HG02981 (cell line): ENCODE measurements at regions not wholly inside any gene's neighbourhood (a gene's known extent, or its start where the extent isn't known, plus 50 kb on each side); places are given as distances from the start of the nearest gene placed in this dataset.

Experiments used
- ATAC-seq: cut with Tn5 transposase; IDR thresholded peaks from one replicate; pipeline ENCODE4 v1.9.1; 2021; ENCODE audit warnings: mild to moderate bottlenecking, moderate library complexity; ENCODE audit not compliant: unreplicated experiment

DNA sequence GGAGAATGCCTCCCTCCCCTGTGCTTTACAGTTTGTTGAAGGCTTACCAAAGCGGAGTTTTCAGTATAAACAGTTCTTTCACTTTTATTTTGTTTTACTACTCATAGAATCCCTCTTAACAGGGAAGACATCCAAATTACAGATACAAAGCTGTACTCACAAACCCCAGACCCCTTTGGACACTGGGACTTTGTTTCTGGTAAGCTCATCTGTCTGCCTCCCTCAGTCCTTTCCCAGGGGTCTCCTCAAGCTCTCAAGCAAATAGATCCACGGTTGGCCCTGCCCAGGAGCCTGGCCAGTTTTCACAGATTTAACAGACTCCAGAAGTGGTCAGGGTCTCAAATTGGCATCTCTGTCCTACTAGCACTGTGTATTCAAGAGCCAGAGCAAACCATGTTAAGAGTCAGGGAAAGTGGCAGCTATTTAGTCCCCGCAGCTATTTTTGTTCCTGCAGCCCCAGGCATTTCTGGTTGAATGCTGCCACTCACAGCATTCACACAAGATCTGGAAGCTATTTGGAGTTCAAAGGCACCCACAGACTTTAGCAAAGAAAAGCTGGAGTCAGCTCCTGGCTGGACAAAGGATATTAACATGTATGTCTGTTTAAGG, 54.2 kb downstream of the TMEM100 start:
- no peak for ATAC-seq

DNA sequence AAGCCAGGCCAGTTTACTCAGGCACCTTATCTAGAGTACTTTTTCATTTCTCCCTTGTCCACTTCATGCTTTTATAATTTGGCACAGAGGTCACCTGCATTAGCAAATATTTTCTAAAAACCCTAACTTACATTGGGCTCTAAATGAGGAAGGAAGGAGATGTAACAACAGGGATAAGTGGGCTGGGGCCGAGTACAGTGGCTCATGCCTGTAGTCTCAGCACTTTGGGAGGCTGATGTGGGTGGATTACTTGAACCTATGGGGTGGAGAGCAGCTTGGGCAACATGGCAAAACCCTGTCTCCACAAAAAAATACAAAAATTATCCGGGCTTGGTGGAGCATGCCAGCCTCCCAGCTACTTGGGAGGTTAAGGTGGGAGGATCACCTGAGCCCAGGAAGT, 55.9 kb downstream of the TMEM100 start:
- no peak for ATAC-seq

DNA sequence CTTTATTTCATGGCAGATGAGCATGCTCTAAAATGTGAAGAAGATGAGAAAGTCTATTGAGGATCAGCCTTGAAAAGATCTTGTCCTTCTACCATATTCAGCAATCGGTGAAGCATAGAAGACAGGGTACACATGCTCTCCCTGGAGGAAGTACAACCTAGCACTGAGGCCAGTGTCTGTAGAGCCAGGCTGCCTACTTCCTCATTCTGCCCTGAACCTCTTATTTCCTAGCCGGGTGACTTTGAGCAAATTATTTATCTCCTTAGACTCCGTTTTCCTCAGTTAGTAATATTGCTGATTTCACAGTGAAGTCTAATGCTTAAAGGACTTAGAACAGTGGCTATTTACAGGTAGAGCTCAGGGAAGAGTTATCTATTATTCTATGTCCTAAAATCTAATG, 58.4 kb downstream of the TMEM100 start:
- peak; percentile 74 for ATAC-seq

DNA sequence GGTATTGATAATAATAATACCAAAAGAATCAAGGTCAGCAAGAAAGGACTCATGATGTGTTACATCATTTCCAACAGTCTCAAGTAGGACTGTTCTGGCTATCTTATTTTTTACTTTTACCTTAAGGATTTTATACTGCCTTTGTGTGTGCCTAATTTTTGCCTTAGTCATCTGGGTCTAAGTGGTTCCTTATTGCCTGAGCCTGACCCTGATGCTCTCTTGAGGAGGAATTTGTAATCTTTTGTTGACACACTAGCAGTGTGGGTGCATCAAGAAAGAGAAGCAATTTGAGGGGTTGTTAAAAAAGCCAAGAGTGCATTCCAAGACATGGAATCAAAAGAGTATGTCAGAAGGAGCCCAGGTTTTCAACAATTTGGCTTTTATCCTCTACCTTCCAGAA, 59.3 kb downstream of the TMEM100 start:
- ATAC-seq, result no peak

DNA sequence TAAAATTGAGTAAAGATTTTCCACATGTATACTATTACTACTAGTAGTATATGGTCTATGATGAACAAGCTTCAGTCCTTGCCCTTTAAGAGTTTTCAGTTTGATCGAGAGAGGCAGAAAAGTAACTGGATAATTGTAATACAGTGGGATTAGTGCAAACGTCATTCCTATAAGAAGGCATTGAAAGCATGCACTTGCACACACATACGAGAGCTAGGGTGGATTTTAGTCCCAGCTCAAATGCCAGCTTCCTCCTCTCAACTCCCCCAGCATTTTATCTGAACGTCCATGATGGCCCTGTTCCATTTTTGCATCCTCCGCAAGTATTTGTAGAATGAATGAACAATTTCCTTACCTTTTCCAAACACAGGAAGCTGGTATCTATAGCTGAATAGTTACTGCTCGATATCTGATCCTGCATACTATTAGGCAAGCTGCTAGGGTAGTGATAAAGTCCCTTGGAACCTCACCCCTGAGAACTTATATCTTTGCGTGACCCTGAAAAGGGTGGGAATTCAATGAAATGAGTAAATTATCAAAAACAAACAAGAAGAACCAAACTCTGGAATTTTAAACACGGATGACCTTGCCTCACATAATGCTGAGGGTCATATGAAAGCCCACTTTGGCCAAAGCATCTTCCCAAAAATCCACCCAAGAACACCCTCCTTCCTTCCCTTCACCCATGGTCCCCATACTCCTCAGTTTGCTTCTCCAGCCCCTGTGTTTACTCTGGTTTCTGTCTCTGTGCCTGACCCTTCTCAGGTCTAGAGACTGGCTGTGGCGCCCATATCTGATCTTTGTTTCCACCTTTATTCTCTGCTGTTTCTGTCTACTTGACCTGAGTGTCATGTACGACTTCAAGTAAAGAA, 60.5 kb downstream of the TMEM100 start:
- no peak for ATAC-seq

DNA sequence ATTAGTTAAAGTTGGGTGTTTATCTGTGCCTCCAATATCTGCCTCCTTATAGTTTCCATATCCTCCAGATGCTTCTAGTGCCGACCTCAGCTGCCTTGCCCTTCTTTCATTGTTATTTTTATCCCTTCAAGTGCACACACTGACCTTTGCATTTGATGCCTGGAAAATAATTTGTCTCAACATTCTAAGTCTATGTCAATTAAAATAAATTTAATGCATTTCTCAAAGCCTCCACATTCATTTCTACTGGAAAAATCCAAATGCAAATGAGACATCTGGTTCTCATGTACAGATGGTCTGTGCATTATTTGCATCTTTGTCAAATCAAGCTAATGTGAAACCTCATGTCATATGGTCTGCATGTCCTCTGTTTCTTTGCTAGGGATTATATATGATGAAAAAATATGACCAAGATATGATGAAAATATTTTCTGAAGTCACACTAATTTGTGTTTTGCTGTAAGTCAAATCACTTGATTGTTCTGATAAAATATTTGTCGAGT, 61.4 kb downstream of the TMEM100 start:
- no peak for ATAC-seq

DNA sequence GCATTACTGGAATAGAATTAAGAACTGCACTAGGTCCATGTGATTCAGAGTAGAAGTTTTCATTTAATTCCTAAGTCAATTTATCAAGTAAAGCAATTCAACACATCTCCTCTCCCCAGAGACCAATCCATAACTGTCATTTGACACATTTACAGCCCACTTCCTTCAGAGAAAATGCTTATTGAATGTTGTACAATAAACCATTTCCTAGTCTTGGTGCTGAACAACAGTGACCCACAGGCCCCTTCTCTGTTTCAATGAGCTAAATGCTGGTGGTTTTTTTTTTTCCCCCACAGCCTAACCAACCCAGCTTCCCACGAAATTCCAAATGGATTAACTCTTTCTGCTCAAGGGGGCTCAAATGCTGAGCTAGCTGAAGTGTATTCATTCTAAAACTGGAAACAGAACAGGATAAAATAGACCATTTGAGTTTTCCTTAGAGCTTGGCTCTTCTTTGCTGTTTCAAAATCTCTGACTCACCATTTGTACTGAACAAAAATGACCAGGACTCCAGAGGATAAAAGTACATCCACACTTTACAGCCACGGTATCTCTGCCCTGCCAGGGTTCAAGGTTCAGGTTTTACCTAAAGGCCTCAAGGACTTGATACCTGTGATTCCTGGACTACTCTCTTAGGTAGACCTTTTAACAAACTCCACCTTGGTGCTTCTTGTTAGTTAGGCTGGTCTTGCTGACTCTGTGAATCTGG, 62.3 kb downstream of the TMEM100 start:
- ATAC-seq, result no peak

DNA sequence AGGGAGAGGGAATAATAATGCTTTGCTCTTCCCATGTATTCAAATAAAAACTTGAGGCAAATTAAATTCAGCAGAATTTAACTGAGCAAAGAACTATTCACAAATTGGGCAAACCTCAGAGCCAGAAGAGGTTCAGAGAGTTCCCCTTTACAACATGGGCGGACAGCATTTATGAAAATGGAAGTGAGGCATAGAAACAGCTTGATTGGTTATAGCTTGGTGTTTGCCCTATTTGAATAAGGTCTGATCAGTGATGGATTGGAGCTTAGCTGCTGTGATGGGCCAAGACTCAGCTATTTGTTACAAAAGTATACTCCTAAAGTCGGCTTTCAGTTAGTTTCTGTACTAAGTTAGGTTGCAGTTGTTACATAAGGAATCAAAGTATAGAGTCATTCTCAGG, 63.0 kb downstream of the TMEM100 start:
- ATAC-seq, result no peak

DNA sequence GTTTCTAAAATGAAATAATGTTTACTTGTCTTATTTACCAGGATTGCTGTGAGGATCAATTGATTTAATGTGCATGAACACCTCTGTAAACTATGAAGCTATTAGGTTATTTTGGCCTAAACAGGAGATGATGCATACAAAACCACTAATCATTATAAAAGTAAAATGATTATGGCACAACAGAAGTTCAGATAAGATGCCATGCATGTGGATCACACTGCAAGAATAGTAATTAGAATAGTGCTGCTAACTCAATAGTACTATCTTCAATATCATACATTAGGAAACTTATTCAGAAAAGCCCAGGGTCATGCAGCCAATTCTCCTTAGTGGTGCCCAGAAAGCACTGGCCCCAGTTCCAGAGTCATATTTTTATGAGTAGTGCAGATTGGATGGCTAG, 66.9 kb downstream of the TMEM100 start:
- ATAC-seq, result no peak

DNA sequence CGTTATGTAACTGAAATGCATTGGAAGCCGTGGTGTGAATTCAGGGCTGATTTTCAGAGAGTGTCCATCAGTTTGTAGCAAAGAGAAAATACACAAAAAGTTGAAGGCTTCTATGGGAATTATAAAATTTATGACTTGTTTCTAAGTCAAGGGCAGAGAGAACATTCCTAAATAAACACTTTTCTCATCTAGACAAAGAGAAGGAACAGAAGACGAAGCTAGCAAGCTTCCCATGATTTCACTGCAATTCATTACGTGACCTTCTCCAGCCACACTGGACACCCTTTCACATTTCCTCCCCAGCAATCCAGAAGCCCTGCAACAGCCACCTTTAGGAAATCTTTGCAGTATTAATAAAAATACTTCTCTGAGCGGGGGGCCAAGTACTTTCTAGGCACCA, 67.8 kb downstream of the TMEM100 start:
- ATAC-seq, result no peak

DNA sequence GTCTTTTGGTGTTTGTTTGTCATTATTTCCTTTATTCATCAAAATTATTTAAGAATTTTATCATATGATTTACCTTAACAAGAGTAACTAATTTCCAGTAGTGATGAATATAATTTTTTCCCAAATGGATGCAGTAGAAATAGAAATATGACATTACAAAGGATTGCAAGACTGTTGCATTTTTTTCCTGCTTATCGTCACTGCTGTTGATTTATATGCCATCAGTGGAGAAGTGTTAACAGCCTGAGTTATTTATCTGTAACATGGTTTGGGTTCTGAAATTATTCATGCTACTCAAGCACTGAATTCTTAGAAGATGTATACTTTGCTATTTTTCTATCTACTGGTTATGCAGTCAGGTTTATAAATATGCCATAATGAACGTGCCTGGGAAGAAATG, 68.6 kb downstream of the TMEM100 start:
- ATAC-seq, result no peak

DNA sequence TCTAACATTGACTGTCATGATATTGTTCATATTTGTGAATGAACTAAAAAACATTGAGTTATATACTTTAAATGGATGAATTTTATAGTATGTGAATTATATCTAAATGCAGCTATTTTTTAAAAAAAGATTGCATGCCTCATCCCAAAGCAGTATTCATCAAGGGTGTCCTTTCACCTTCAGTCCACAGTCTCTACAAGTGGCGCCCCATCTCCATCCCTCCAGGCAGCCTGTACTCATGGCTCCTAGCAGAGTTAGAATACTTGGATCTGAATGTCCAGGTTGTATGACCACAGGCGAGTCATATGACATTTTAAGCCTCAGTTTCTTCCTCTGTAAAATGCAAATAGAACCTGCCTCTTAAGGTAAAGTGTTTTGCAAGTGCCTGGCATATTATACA, 69.8 kb downstream of the TMEM100 start:
- no peak for ATAC-seq

DNA sequence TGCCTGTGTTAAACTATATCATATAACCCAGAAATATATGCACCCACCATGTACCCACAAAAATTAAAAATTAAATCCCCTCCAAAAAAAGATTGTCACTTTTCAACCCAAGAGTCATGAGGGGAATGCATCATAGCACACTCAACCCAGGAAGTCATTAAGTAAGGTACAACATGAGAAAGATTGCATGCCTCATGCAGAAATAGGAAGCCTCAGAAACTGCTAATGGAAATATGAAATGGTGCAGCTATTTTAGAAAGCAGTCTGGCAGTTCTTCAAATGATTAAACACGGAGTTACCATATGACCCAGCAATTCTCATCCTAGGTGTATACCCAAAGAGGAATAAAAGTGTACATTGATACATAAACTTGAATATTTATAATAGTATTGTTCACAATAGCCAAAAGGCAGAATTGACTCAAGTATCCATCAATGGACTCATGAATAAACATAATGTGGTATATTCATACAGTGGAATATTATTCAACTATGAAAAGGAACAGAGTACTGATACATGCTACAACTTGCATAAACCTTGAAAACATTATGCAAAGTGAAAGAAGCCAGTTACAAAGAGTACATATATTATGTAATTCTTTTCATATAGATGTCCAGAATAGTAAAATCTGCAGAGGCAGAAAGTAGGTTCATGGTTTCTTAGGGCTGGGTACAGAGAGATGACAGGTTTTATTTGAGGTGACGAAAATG, 70.4 kb downstream of the TMEM100 start:
- no peak for ATAC-seq

DNA sequence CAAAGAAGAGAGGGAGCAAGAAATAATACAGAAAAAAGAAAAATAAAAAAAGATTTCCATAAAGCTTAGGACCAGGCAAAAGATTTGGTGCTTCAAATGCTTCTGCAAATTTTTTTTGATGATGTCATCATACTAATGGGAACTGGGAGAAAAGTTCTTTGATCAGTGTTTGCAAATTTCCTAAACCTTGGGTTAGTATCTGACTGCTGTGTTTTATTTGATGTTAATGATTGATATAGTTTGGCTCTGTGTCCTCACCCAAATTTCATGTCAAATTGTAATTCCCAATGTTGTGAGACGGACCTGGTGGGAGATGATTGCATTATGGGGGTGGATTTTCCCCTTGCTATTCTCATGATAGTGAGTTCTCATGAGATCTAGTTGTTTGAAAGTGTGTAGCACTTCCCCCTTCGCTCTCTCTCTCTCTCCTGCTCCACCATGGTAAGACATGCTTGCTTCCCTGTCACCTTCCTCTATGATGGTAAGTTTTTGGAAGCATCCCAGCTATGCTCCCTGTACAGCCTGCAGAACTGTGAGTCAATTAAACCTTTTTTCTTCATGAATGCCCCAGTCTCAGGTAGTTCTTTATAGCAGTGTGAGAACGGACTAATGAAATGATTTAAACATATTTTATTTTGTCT, 72.6 kb downstream of the TMEM100 start:
- no peak for ATAC-seq

DNA sequence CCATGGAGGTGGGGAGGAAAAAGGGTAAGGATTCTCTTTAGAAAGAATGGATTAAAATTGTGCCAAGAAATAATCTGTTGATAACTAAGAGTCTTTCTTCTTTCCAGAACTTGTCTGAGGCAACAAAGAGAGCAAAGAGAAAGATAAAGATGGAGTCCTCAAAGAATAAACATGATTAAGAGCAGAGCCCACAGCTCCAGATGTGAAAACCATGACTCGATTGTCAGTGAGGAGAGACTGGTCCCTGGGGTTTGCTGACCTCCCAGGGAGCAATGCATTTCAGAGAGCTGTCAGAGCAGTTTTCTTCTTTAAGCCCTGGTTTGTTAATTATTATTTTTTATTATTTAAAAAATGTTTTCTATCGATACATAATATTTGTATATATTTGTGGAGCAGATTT, 74.6 kb downstream of the TMEM100 start:
- ATAC-seq, result no peak

DNA sequence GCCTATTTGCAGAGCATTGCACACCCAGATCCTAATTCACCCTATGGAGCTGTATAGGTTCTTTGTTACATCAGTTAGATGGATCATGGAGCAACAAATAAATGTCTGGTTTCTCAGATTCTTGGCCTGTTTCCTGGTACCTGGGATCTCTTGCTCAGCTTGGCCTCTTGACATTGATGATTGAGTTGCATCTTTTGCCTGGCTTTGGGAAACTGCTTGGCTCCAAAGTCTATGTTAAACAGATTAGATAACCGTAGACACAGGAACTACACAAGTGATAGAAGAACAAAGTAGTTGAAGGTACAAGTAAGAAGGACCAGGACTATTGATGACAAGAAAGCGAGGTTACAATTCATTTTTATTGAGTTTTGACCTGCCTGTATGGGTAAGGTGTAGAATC, 77.3 kb downstream of the TMEM100 start:
- ATAC-seq, result no peak

DNA sequence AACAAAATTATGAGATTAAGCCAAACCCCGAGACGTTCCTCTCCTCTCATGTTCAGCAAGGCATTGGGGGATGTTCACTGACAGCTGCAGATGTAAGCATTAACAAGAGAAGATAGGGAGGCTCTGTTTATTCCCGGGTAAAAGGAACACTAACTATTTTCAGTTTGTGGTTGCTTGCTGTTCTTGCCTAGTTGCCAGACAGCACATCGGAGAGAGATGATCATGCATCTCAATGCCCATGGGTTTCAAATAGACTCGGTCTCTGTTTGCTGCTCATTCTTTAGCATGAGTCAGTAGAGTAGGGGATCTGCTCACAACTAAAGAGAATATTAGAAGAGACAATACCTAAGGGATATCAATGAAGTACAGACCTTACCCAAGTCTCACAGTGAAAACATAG, 78.3 kb downstream of the TMEM100 start:
- no peak for ATAC-seq

DNA sequence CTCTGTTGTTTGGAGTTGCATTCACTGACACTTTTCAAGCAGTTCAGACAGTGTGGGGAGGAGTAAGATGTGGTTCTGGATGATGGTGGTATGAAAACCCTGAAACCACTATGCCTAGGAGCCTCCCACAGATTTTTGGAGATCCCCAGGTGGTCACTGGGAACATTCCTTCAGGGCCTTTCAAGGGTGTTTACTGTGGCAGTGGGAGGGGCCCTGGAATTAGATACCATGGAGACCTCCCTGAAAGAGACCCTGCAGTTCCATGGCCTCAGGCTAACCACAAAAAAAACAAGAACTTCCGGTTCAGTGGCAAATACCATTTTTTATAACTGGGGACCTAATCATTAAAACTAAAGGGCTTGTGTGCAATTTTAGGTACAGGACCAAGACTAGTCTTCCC, 79.9 kb downstream of the TMEM100 start:
- no peak for ATAC-seq

DNA sequence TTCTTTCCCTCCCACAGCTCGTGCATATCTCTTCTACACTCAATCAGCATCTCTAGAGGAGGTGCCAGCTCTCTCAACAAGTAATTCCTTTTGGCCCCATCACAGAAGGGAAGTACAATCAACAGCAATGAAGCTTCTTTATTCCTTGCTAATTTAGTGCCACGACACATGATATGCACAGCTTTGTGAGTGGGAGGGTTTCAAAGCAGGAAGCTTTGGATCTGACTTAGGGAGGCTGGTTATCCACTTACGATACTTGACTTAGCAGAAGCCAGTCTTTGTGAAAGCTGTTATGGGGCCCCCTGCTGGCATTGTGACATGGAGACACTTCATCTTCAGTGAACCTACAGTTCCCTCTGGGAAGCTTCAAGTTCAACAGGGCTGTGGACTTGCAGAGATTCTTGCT, 81.0 kb downstream of the TMEM100 start:
- ATAC-seq, result no peak

DNA sequence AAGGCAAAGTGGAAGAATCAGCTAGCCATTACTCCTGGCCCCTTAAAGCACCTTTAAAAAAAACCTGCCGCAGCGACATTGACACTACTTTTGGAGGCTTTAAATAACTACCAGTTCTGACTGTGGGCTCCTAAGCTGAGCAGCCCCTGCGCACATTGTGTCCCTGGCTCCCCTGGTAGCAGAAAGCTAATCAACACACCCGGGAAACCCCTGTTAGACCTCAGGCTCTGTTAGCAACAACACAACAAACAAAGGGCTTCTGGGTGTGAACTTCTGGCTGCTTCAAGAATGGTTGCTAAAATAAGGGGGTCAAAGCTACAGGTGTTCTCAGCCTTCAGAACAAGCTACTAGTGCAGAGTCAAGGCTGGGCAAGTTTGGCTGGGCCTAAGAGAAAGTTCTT, 83.6 kb downstream of the TMEM100 start:
- no peak for ATAC-seq
